ENCODE measurements at regions not wholly inside any gene's neighbourhood (a gene's known extent, or its start where the extent isn't known, plus 50 kb on each side); places are given as distances from the start of the nearest gene placed in this dataset.

GRCh38 chr5:56516441-56516840 lies 283.3 kb upstream of the ANKRD55 start:
- no peak for DNase-seq

- DNase-seq: no peak
These were observed 282.9 kb upstream of the ANKRD55 start for GRCh38 chr5:56516035-56516434.

- no peak for DNase-seq
These were observed 281.9 kb upstream of the ANKRD55 start for GRCh38 chr5:56515011-56515410.

GRCh38 chr5:56514245-56514644 lies 281.1 kb upstream of the ANKRD55 start:
- no peak for DNase-seq

GRCh38 chr5:56513141-56513540 lies 280.0 kb upstream of the ANKRD55 start:
- DNase-seq: no peak

- DNase-seq: no peak
These were observed 279.3 kb upstream of the ANKRD55 start for GRCh38 chr5:56512313-56512996.

- no peak for DNase-seq
These were observed 278.3 kb upstream of the ANKRD55 start for GRCh38 chr5:56511326-56511841.

GRCh38 chr5:56508249-56508648 lies 275.1 kb upstream of the ANKRD55 start:
- DNase-seq: no peak

DNA sequence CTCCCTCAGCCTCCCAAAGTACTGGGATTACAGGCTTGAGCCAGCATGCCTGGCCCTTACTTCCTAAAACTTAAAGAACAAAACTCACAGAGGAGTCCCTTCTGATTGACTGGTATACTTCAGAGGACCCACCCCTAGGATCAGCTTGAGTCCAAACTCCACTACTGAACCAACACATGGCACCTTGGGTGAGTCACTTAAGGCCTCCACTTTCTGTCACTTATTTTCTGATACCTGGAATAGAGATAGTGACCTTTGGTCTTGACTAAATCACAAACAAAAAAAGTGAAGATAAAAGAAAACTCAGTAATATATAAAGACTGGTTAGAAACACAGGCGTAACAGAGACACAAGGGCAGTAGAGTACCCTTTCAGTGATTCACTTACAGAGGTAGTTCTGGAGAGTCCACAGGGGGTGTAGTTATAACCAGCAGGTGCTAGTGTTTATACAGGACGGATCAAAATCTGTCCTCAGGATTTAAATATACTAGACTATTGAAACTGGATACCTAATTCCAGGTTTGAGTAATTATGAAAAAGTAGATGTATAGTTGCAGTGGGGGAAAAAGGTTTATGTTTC lies 274.3 kb upstream of the ANKRD55 start:
- no peak for DNase-seq

DNA sequence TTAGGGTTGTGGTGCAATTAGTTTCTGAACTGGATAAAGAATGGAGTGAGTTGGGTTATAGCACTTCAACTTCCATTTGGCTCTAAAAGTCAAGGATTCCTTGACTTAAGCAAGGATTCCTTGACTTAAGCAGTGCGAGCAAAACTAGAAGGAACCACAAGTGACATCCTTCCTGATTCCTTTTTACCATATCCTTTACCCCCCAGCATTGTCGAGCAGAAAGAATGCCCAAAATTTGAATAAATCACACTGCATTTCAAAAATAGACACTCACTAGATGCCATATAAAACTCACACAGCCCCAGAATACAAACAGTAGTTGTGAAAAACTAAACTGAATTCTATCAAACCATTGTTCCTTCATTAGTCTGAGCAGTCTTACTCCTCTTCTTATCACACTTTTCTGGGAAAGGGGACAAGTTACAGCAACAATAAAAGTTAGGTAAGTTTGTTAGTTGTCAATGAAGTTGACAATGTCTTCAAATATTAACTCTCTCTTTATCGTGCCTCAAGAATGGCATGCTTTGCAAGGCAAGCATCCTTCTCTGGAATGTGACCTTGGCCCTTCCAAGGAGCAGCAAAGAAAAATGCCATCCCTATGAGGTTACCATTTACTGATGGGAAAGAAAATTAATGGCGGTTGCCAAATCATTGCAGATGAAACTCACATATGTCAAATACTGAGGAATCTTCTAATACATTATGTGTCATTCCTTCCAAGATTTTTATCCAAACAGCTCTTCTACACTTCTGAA lies 273.3 kb upstream of the ANKRD55 start:
- DNase-seq: no peak

DNA sequence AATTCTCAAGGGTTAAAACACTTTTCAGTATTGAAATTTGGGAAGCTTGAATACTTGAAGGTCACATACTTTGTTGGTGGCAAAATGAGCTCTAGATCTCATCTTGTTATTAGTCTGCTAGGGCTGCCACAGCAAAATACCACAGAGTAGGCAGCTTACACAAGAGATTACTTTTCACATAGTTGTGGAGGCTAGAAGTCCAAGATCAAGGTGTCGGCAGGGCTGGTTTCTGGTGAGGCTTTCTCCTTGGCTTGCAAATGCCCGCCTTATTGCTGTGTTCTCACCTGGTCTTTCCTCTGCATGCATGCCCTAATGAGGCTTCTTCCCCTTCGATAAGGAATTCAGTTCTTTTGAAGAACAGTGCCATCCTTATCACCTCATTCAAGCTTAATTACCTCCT lies 270.8 kb upstream of the ANKRD55 start:
- DNase-seq: no peak

GRCh38 chr5:56501781-56502557 lies 268.8 kb upstream of the ANKRD55 start:
- DNase-seq: no peak

DNA sequence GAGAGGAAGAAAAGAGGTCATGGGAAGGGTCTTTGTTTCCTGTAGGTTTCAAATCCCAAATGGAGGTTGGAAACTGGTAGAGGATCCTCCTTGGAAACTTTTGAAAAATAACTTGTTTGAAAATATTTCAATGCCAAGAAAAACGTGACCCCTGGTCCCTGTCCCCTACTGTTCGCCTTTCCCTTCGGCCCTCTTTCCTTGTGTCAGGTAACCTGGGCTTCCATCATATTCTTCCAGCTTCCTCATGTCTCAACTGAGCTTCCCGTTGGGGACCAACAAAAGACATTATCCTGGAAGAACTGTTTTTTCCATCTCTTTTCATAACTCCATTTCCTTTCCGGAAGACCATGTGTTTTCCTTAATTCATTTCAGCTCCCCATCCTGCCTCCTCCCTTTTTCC lies 266.8 kb upstream of the ANKRD55 start:
- DNase-seq: no peak

GRCh38 chr5:56499491-56499890 lies 266.4 kb upstream of the ANKRD55 start:
- no peak for DNase-seq

- DNase-seq: no peak
These were observed 265.7 kb upstream of the ANKRD55 start for GRCh38 chr5:56498759-56499395.

- DNase-seq: no peak
These were observed 263.5 kb upstream of the ANKRD55 start for GRCh38 chr5:56496581-56497063.

- DNase-seq: no peak
These were observed 261.2 kb upstream of the ANKRD55 start for GRCh38 chr5:56494300-56494731.

DNA sequence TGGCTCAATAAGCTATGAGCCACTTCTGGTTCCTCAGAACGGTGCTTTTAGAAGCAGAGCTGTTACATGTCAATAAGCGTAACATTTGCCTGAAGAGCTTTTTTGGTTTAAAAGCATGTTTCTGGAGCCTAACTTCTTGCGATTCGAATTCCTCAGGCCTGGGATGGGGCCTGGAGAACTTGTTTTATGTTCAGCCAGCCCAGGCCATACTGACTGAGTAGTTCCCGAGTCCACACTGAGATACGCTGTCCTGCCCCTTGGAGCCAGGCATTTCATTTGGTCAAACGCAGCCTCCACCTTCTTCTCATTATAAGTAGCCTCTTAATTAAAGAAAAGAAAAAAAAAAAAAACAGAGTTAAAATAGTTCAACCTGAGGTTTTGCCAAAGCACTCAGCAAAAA lies 260.6 kb upstream of the ANKRD55 start:
- no peak for DNase-seq

- no peak for DNase-seq
These were observed 260.2 kb upstream of the ANKRD55 start for GRCh38 chr5:56493308-56493707.

DNA sequence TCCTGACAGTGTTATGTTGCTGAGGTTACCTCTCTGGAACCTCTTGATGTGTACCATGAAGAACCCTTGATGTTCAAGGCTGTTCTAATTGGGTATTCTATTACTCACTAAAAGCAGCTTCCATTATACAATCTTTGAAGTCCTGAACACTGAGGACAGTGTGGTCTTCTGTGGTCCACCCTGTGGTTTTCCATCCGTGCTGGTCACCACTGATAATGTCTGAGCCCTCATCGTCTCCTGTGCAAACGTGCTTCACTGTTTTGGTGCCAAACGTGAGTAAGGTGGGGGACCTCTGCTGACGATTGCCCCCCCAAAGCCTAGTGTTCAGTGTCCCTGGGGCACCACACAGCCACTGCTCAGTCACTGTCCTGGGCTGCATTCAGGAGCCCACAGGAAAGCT lies 259.7 kb upstream of the ANKRD55 start:
- DNase-seq: no peak

GRCh38 chr5:56490971-56491468 lies 257.9 kb upstream of the ANKRD55 start:
- no peak for DNase-seq

Data from anterior cingulate cortex (tissue), 58 donors.